Esophagus (tissue), 2 donors: ENCODE measurements at regions not wholly inside any gene's neighbourhood (a gene's known extent, or its start where the extent isn't known, plus 50 kb on each side); places are given as distances from the start of the nearest gene placed in this dataset.

Experiments used
- H3K27ac ChIP-seq, 2 donors: one replicate each; pipeline ENCODE4 v1.5.1; 2013; ENCODE audit warnings: low read depth in 2 of 2, mild to moderate bottlenecking in 2 of 2, inconsistent platforms in 1 of 2, low read length in 1 of 2, moderate library complexity in 1 of 2
- H3K27me3 ChIP-seq, 2 donors: one replicate each; pipeline ENCODE4 v1.6.1; 2013; ENCODE audit warnings: low read length in 2 of 2, control low read depth in 1 of 2, mild to moderate bottlenecking in 1 of 2; ENCODE audit not compliant: insufficient read depth in 2 of 2, control insufficient read depth in 1 of 2
- H3K36me3 ChIP-seq, 2 donors: one replicate each; pipeline ENCODE4 v1.6.1; 2013; ENCODE audit warnings: low read length in 1 of 2; ENCODE audit not compliant: control insufficient read depth in 2 of 2, insufficient read depth in 2 of 2
- H3K4me1 ChIP-seq, 2 donors: one replicate each; pipeline ENCODE4 v1.6.1; 2013; ENCODE audit warnings: low read length in 1 of 2; ENCODE audit not compliant: control insufficient read depth in 2 of 2, insufficient read depth in 2 of 2
- H3K4me3 ChIP-seq, 2 donors: one replicate each; pipeline ENCODE4 v1.5.1; 2013; ENCODE audit warnings: low read length in 2 of 2, mild to moderate bottlenecking in 2 of 2, low read depth in 1 of 2, moderate library complexity in 1 of 2
- H3K9me3 ChIP-seq, 2 donors: one replicate each; pipeline ENCODE4 v1.6.1; 2013; ENCODE audit warnings: mild to moderate bottlenecking in 2 of 2, low read depth in 1 of 2, low read length in 1 of 2, moderate library complexity in 1 of 2; ENCODE audit not compliant: control insufficient read depth in 2 of 2, insufficient read depth in 1 of 2
- WGBS, 2 donors: extraction: QIAGEN DNeasy Blood & Tissue Kit; methylation state at CpG; one replicate each; pipeline ENCODE4 v1.1.7; 2013; 5-methylcytosine and 5-hydroxymethylcytosine counted together
- donor health status: healthy with polysubstance abuse.
- donor health status: Bipolar disorder and iron deficiency.

DNA sequence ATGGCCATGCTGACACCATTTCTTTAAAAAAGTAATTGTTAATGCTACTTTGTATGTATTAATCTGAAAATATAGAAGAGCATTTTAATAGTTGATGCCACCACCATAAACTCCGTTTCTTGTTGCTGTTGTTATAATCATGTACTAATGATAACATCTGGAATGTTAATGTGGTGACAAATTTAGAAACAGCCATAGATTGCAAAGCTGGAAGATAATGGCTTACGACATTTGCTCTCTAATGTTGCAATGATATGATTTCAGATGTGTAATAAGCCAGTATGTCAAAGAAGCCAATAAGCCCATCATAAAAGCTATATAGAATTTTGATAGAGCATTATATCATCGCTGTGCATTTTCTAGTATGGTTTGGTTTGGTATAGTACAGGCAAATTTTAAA lies 579.4 kb upstream of the ZFP42 start:
- no peaks in the 10 kb centered on the region for H3K36me3 ChIP-seq
- no peaks in the 10 kb centered on the region for H3K9me3 ChIP-seq
- no peak overlapping the region for H3K27ac ChIP-seq
- no peak overlapping the region for H3K4me3 ChIP-seq
- 83 to 84% methylated on average over 3 of the region's 3 CpGs for WGBS, 2 donors
- no peaks in the 10 kb centered on the region for H3K27me3 ChIP-seq
- H3K4me1 ChIP-seq, result no peaks in the 10 kb centered on the region

DNA sequence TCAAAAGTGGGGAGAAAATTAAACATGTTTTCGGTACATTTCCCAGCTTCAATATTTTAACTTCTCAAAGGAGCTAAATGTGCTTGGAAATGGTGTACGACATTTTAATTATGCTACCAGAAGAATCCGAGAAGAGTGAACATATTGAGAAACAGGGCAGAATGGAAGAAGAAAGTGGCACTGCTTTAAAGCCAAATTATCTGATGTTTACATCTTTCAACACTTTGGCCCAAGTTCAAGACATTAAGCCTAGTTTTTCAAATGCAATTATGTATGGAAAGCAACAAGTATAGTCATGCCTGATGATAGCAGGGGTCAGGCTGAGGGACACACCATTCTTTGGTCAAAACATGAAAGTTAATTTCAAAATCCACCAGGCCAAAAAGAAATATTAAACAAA lies 577.9 kb upstream of the ZFP42 start:
- Histone ChIP-seq H3K4me3 (no peak overlapping the region), H3K4me1 (no peaks in the 10 kb centered on the region), H3K27me3 (no peaks in the 10 kb centered on the region), H3K36me3 (no peaks in the 10 kb centered on the region), H3K9me3 (no peaks in the 10 kb centered on the region), H3K27ac (no peak overlapping the region)
- 73 to 81% methylated on average over 3 of the region's 3 CpGs for WGBS, 2 donors

DNA sequence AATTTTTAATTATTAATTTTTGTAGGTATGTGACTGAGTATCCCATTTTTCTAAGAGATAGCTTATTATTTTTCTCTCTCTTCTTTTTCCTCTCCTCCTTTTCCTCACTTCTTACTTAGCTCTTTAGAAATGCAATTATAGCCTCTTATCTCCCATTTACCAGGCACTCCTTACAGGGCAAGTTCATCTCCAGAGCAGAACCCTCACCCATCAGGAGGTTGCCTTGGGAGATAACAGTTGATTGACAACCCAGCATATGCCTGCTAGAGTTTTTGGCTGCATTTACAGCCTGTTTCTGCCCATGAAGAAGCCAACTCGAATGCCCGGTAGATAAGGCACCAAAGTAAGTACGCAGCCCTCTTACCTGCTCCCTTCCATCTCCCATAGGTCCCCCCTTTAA lies 572.9 kb upstream of the ZFP42 start:
- no peak overlapping the region for H3K4me3 ChIP-seq
- no peak overlapping the region for H3K27ac ChIP-seq
- H3K27me3 ChIP-seq, result no peaks in the 10 kb centered on the region
- no peaks in the 10 kb centered on the region for H3K4me1 ChIP-seq
- no peaks in the 10 kb centered on the region for H3K36me3 ChIP-seq
- H3K9me3 ChIP-seq, result no peaks in the 10 kb centered on the region
- WGBS, 2 donors, result 68 to 89% methylated on average over 3 of the region's 3 CpGs

- 48% methylated on average over 1 of the region's 1 CpG for WGBS, 2 donors
These were observed 570.9 kb upstream of the ZFP42 start for GRCh38 chr4:187424636-187425035.

DNA sequence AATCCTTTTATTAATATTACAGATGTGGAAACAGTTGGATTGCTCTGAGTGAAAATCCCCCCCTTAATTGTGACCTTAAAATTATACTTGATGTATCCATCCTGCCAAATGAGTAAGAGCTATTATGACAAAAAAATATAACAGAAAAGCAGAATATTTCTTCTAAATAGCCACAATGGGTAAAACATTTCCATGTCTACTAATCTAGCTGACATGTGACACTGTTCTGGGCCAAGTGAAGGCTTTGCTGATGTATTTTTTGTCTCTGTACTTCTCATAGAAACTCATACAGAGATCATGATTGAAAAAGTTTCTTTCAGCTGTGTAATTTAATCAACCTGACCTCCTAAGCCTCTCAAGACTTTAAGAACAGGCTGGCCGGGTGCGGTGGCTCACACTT lies 569.1 kb upstream of the ZFP42 start:
- no peaks in the 10 kb centered on the region for H3K9me3 ChIP-seq
- WGBS, 2 donors, result 92 to 96% methylated on average over 2 of the region's 2 CpGs
- no peaks in the 10 kb centered on the region for H3K4me1 ChIP-seq
- peaks cover 0 to 3% of the 10 kb centered on the region in 2 donors for H3K27me3 ChIP-seq
- no peak overlapping the region for H3K4me3 ChIP-seq
- no peak overlapping the region for H3K27ac ChIP-seq
- no peaks in the 10 kb centered on the region for H3K36me3 ChIP-seq

More at GRCh38 chr4:187424636-187425035, 570.9 kb upstream of the ZFP42 start:
- Histone ChIP-seq H3K27me3 (peaks cover 0 to 3% of the 10 kb centered on the region in 2 donors), H3K27ac (no peak overlapping the region), H3K36me3 (no peaks in the 10 kb centered on the region), H3K9me3 (no peaks in the 10 kb centered on the region), H3K4me3 (no peak overlapping the region), H3K4me1 (no peaks in the 10 kb centered on the region)

GRCh38 chr4:187432310-187432709 lies 563.3 kb upstream of the ZFP42 start:
- Histone ChIP-seq H3K4me1 (no peaks in the 10 kb centered on the region), H3K9me3 (no peaks in the 10 kb centered on the region), H3K27ac (no peak overlapping the region), H3K4me3 (no peak overlapping the region), H3K27me3 (peaks cover 0 to 3% of the 10 kb centered on the region in 2 donors), H3K36me3 (no peaks in the 10 kb centered on the region)
- WGBS, 2 donors, result 84 to 85% methylated on average over 7 of the region's 7 CpGs

- peaks cover 0 to 3% of the 10 kb centered on the region in 2 donors for H3K27me3 ChIP-seq
- H3K36me3 ChIP-seq, result no peaks in the 10 kb centered on the region
- 78 to 86% methylated on average over 4 of the region's 4 CpGs for WGBS, 2 donors
- no peaks in the 10 kb centered on the region for H3K4me1 ChIP-seq
- H3K4me3 ChIP-seq, result no peak overlapping the region
- H3K27ac ChIP-seq, result no peak overlapping the region
- no peaks in the 10 kb centered on the region for H3K9me3 ChIP-seq
These were observed 562.4 kb upstream of the ZFP42 start for GRCh38 chr4:187433141-187433540.

DNA sequence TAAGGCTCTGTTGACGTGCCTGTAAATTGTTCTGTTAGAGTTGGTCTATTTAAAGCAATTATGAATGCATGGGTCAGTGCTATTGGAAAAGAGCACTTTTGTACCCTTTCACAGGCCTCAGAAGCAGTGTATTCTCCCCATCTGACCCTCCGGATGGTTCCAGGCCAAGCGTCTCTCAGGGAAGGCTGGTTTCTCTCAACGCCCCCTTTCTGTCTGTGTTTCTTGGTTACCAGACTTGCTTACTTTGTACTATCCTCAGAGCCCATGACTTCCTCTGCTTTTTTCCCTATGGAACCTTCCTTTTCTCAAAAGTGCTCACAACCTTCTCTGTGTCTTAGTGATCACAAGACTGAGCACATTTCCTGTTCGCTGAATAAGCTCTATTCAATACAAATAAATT lies 559.3 kb upstream of the ZFP42 start:
- H3K27me3 ChIP-seq, result no peaks in the 10 kb centered on the region
- H3K4me3 ChIP-seq, result no peak overlapping the region
- no peak overlapping the region for H3K27ac ChIP-seq
- H3K9me3 ChIP-seq, result no peaks in the 10 kb centered on the region
- H3K36me3 ChIP-seq, result no peaks in the 10 kb centered on the region
- 76 to 82% methylated on average over 5 of the region's 5 CpGs for WGBS, 2 donors
- no peaks in the 10 kb centered on the region for H3K4me1 ChIP-seq

DNA sequence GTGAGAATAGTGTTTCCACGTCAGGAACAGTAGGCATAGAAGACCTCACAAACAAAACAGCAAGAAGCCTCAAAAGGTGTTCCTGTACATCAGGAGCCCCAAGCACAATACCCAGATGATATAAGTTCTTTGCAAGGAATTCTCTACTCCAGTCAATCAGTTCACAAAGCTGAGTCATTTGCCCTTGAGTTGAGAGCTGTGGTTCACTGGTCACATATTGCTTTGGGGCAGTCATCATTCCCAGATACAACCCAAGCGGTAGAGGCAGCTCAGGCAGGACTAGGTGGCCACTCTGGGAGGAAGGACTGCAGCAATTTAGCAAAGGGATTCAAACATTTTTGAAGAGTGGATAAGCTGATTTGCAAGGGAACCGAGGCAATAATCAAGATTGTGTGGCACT lies 551.5 kb upstream of the ZFP42 start:
- Histone ChIP-seq H3K36me3 (no peaks in the 10 kb centered on the region), H3K27ac (no peak overlapping the region), H3K27me3 (no peaks in the 10 kb centered on the region), H3K9me3 (no peaks in the 10 kb centered on the region), H3K4me1 (no peaks in the 10 kb centered on the region), H3K4me3 (no peak overlapping the region)
- WGBS, 2 donors, result 79 to 83% methylated on average over 3 of the region's 3 CpGs

DNA sequence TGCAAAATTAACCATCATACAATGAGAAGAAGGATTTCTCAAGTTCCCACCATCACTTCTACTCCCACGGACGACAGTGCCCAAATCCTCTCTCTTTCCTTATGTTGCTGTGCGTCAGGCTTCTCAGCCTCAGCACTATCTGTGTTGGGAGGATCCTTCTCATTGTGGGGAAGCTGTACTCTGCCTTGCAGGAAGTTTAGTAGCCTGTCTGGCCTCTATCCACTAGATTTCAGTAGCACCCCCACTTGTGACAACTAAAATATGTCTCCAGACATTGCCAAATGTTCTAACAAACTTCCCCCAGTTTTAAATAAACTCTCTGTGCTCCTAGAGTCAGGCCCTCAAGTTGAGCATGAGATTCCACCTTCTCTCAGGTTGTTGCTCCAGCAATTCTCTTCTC lies 545.9 kb upstream of the ZFP42 start:
- H3K27me3 ChIP-seq, result no peaks in the 10 kb centered on the region
- no peaks in the 10 kb centered on the region for H3K4me1 ChIP-seq
- H3K36me3 ChIP-seq, result no peaks in the 10 kb centered on the region
- 79 to 83% methylated on average over 3 of the region's 3 CpGs for WGBS, 2 donors
- peaks cover 0 to 3% of the 10 kb centered on the region in 2 donors for H3K9me3 ChIP-seq
- H3K4me3 ChIP-seq, result no peak overlapping the region
- H3K27ac ChIP-seq, result no peak overlapping the region
